Neuron (in vitro differentiated cells): ENCODE measurements at regions not wholly inside any gene's neighbourhood (a gene's known extent, or its start where the extent isn't known, plus 50 kb on each side); places are given as distances from the start of the nearest gene placed in this dataset.
"Not testable (repeated sequence)": the region's sequence is repeated elsewhere in the genome, so short reads cannot be mapped to it uniquely, and the experiment has no call there.

ENCODE experiments used
- H2AFZ ChIP-seq: one replicate; pipeline ENCODE4 v1.6.1; 2013; ENCODE audit warnings: low read depth, mild to moderate bottlenecking, inconsistent platforms, low read length, moderate library complexity
- H3K27me3 ChIP-seq: one replicate; pipeline ENCODE4 v1.6.1; 2013; ENCODE audit warnings: low read length; ENCODE audit not compliant: insufficient read depth
- H3K36me3 ChIP-seq: one replicate; pipeline ENCODE4 v1.6.1; 2013; ENCODE audit warnings: low read length; ENCODE audit not compliant: insufficient read depth
- H3K4me1 ChIP-seq: one replicate; pipeline ENCODE4 v1.6.1; 2013; ENCODE audit warnings: low read length; ENCODE audit not compliant: insufficient read depth
- H3K4me3 ChIP-seq: 2 replicates; pipeline ENCODE4 v1.5.1; 2013; ENCODE audit warnings: mild to moderate bottlenecking, low read length, moderate library complexity
- H3K9me3 ChIP-seq: one replicate; pipeline ENCODE4 v1.6.1; 2013; ENCODE audit warnings: low read length

DNA sequence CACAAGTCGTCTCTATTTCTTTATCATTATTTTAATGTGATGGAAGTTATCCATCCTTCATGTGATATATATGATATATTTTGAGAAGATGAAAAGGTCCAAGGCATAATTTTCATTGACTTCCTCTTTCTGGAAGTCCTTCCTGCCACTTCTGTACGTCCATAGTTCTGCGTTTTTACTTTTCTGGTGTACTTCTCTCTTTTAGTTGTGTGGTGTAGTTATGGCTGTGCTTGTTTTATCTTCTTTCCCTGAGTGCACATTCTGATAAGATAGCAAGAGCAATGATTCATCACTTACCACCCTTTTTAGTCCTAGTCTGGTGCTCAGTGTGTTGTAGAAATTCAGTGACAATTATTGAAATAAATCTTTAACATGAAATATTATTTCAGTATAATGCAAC is 231.3 kb upstream of the FERD3L start:
- Histone ChIP-seq H3K4me3 (no peak overlapping the region), H3K9me3 (no peaks in the 10 kb centered on the region), H3K27me3 (no peaks in the 10 kb centered on the region), H3K36me3 (no peaks in the 10 kb centered on the region), H3K4me1 (peaks cover 9% of the 10 kb centered on the region), H2AFZ (no peak overlapping the region)

DNA sequence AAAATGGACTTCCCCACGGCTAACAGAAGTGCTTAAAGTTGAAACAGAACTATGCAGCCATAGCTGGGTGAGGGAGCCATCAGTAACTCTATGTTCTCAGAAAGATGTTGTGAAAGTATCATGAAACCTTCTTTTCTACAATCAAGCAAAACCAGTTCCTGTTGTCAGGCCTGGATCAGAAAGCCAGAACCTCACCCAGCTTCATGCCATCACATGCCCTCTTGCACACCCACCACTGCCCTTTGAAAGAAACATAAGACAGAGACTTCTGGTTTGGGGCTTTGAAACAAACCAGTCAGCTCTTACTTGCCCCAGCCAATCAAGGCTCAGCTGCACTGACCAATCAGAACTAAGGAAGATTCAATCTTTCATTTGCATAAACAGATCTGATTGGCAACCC is 230.8 kb upstream of the FERD3L start:
- Histone ChIP-seq H3K9me3 (no peaks in the 10 kb centered on the region), H3K27me3 (no peaks in the 10 kb centered on the region), H3K4me1 (peaks cover 9% of the 10 kb centered on the region), H2AFZ (no peak overlapping the region), H3K36me3 (no peaks in the 10 kb centered on the region), H3K4me3 (no peak overlapping the region)

DNA sequence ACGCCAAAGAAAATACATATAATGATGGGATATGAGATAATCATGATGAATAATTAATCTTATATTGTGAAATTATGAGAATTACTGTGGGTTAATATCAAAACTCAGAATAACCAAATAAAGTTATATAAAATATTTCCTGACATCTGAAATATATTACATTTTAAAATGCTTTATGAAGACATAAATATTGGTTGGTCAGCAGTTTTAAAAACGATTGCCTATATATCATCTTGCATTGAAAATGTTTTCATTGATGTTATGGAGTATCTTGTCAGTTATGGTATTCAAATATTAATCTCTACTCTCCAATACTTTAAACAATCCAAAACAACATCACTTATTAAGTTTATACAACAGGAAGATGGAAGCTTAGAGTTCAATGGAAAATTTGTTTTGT is 228.1 kb upstream of the FERD3L start:
- Histone ChIP-seq H2AFZ (no peak overlapping the region), H3K4me1 (peaks cover 9% of the 10 kb centered on the region), H3K36me3 (no peaks in the 10 kb centered on the region), H3K9me3 (no peaks in the 10 kb centered on the region), H3K4me3 (no peak overlapping the region), H3K27me3 (no peaks in the 10 kb centered on the region)

DNA sequence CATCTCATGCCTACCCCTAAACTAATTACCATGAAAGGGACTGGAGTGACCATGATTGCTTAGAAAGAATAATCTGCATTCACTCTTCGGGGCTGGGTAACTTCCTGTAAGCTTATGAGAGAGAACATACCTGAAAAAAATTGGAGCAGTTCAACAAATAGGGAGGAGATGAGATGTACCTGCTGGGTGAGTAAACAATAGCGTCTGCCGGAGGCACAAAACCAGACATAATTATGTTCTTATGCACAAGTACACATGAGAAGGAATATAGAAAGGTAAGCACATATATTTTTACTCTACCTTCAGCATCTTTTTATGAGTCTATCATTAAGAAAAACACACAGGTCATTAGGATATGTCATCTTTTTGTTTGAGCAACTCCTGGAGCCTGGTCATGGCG is 224.6 kb upstream of the FERD3L start:
- Histone ChIP-seq H3K4me1 (no peaks in the 10 kb centered on the region), H3K9me3 (no peaks in the 10 kb centered on the region), H3K27me3 (no peaks in the 10 kb centered on the region), H2AFZ (no peak overlapping the region), H3K4me3 (no peak overlapping the region), H3K36me3 (no peaks in the 10 kb centered on the region)

DNA sequence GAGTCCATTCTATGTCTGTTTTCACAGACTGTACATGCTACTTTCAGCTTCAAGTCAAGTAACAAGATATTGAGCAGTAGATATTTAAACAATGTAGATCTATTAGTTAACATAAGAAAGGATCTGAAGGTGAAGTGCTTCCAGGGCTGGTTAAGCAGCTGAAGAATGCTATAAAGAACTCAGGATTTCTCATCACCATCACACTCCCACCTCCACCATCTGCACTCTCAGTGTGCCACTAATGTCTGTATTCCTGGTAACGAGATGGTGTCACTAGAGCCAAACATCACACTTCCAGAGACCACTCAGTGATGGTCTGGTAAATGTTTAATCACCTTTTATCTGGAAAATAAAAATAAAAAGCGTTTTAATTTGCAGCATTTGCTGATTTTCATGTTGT is 224.0 kb upstream of the FERD3L start:
- Histone ChIP-seq H3K4me3 (no peak overlapping the region), H3K36me3 (no peaks in the 10 kb centered on the region), H3K9me3 (no peaks in the 10 kb centered on the region), H3K27me3 (no peaks in the 10 kb centered on the region), H2AFZ (no peak overlapping the region), H3K4me1 (no peaks in the 10 kb centered on the region)

DNA sequence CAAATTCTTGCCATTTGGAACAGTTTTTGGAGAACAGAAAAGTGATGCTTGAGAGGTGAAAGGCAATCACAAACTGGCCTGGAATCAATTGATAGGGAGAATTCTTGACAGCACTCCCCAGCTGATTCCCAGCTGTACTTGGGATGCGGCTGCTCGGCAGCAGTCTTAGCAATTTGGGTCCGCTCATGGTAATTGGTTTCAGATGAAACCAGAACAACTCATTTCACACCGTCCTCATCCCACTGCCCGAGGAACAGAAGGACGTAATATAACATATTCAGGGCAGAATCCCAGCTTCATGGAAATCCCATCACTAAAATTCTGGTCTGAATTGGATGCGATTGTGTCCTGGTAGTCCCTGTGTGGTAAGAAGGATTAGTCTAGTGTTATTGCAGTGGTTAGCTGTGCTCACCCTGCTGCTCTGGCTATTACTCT is 223.3 kb upstream of the FERD3L start:
- Histone ChIP-seq H3K9me3 (no peaks in the 10 kb centered on the region), H3K27me3 (no peaks in the 10 kb centered on the region), H3K36me3 (no peaks in the 10 kb centered on the region), H3K4me3 (no peak overlapping the region), H3K4me1 (no peaks in the 10 kb centered on the region), H2AFZ (no peak overlapping the region)

DNA sequence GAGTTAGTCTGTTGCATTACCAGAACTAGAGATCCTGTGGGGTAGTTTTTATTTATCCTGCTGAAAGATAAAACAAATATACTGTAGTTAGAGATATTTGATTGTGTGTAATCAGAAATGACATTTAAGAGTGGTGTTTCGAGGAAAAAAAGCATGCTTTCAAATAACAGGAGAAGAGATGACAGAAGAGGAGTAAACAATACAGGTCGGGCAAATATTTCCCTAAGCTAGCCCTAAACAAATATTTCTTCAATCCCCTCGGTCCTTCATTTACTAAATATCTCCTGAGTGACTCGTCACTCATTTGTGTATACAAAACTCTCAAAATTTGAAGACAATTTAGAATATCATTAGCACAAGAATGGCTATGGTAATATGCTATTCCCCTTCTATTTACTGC is 219.7 kb upstream of the FERD3L start:
- no peaks in the 10 kb centered on the region for H3K9me3 ChIP-seq

DNA sequence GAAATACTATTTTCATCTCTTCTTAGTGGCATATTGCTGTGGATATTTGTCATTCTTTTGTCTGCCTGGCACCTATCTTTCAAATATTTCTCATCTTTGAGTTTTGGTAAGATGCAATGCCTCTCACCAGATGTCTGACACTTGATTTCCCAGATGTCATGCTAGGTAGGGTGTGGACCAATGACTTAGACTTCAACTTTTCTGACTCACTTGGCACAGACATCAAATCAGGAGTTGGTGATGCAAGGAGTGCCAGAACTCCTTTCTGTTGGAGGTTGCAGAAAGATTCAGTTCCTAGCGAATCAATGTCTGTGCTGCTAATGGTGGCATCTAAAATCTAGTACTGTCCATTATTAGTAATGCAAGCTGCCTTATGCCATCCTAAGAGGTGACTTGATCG is 216.9 kb upstream of the FERD3L start:
- no peak overlapping the region for H3K4me3 ChIP-seq
- H3K9me3 ChIP-seq = no peaks in the 10 kb centered on the region
- H3K4me1 ChIP-seq = no peaks in the 10 kb centered on the region
- no peaks in the 10 kb centered on the region for H3K36me3 ChIP-seq
- no peaks in the 10 kb centered on the region for H3K27me3 ChIP-seq
- no peak overlapping the region for H2AFZ ChIP-seq

More for the DNA sequence above, 219.7 kb upstream of the FERD3L start:
- Histone ChIP-seq H3K27me3 (no peaks in the 10 kb centered on the region), H2AFZ (no peak overlapping the region), H3K36me3 (no peaks in the 10 kb centered on the region), H3K4me1 (no peaks in the 10 kb centered on the region), H3K4me3 (no peak overlapping the region)

DNA sequence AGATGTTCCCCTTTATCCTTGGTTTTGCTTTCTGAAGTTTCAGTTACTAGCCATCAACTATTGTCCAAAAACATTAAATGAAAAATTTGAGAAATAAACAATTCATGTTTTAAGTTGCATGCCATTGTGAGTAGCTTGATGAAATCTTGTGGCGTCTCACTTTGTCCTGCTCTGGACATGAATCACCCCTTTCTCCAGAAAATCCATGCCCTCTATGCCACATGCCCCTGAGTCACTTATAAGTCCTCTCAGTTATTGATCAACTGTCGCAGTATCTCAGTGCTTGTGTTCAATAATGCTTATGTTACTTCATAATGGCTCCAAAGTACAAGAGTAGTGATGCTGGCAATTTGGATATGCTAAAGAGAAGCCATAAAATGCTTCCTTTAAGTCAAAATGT is 208.0 kb upstream of the FERD3L start:
- H3K36me3 ChIP-seq = no peaks in the 10 kb centered on the region
- H3K9me3 ChIP-seq = no peaks in the 10 kb centered on the region
- no peaks in the 10 kb centered on the region for H3K27me3 ChIP-seq
- H3K4me3 ChIP-seq = no peak overlapping the region
- H2AFZ ChIP-seq = no peak overlapping the region
- H3K4me1 ChIP-seq = peaks cover 8% of the 10 kb centered on the region

DNA sequence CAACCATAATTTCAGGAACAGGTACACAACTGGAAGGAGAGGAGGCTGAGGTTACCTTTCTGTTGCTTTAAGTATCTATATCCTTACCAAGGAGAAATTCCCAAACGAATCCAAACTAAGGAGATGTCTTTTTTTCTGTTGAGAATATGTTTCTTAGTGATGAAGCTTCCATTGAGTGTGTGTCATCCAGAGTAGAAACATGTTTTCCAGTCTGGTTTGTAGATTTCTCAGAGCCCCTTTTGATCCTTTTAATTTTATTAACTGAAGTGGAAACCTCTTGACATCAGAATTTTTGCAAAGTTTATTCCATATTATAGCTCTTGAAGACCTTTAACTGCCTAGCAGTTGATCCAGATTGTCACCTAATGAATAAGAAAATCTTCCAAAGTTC is 207.1 kb upstream of the FERD3L start:
- Histone ChIP-seq H3K36me3 (no peaks in the 10 kb centered on the region), H2AFZ (no peak overlapping the region), H3K4me1 (peaks cover 8% of the 10 kb centered on the region)

DNA sequence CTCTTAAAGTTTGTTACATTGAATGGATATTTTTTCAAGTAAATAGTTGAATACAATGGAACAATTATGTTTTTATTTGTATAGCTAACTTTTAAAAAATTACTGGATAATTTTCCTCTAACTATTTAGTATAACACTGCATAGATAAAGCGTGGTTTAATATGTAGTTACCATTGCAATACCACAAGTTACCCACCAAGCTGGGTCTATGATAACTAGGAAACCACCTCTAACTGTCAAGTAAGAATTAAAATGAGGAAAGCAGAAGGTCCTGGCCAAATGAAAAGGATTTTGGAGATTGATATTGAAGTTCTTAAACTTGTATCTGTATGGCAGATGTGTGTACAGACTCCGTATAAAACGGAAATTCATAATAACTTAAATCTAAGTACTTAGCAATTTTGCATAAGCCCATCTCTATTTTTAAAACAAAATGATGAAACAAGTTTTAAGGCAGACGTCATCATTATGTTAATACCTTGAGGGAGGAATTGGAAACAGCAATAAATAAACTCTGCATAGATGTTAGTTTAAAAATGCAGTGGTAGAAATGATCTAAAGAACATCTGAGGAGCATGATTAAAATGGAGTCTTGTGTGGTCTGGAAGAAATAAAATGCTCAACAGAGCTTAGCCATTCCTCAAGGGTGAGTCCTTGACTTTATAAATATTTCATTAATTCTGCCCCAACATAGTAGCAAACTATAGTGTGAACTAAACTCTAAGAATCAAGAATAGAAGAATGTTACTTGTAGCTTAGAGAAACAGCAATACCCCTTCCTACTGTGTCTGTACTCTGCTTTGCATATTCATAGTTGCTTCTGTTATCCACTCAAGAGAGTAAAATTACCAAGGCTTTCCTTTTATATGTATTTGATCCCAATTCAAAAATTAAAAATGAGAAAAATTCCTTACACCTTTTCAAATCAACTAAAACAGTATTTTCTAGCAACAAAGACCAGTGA is 206.4 kb upstream of the FERD3L start:
- no peaks in the 10 kb centered on the region for H3K27me3 ChIP-seq
- peaks cover 8% of the 10 kb centered on the region for H3K4me1 ChIP-seq
- no peaks in the 10 kb centered on the region for H3K9me3 ChIP-seq
- H2AFZ ChIP-seq = no peak overlapping the region
- no peaks in the 10 kb centered on the region for H3K36me3 ChIP-seq
- H3K4me3 ChIP-seq = no peak overlapping the region

More for the DNA sequence above, 207.1 kb upstream of the FERD3L start:
- Histone ChIP-seq H3K4me3 (no peak overlapping the region), H3K27me3 (no peaks in the 10 kb centered on the region), H3K9me3 (no peaks in the 10 kb centered on the region)

DNA sequence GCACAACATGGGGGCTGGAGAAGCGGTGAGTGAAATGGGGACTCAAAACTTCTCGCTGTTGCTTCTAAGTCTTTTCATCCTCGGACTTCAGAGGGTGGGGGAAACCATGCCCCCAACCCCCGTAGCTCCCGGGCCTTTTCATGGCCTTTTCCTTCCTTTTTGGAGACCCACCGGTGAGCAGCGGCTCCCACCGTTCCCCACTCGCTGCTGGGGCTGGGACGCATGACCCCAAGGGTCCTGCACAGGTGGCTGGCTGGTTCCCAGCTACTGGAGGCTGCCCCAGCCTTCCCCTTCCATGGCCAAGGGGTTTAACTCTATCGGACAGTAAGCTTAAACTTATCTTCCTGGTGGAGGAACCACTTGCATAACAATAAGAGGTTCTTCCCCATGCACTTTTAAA is 194.3 kb upstream of the FERD3L start:
- H3K27me3 ChIP-seq = no peaks in the 10 kb centered on the region
- H3K4me1 ChIP-seq = no peaks in the 10 kb centered on the region
- no peak overlapping the region for H3K4me3 ChIP-seq
- H2AFZ ChIP-seq = no peak overlapping the region
- no peaks in the 10 kb centered on the region for H3K36me3 ChIP-seq
- no peaks in the 10 kb centered on the region for H3K9me3 ChIP-seq

DNA sequence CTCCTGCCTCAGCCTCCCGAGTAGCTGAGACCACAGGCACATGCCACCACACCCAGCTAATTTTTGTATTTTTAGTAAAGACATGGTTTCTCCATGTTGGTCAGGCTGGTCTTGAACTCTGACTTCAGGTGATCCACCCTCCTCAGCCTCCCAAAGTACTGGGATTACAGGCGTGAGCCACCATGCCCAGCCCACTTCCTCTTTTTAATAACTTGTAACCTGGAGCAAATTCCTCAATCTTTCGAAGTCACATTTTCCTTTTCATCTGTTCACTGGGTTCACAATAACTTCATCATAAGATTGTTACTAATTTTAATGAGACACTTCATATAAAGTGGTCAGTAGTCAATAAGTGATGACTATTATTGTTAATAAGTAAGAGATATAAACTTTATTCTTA is 193.3 kb upstream of the FERD3L start:
- not testable (repeated sequence) for H3K9me3 ChIP-seq, H3K4me3 ChIP-seq

More for the DNA sequence above, 193.3 kb upstream of the FERD3L start:
- H2AFZ ChIP-seq, H3K4me1 ChIP-seq, H3K36me3 ChIP-seq, H3K27me3 ChIP-seq: not testable (repeated sequence)
